Astrocyte (in vitro differentiated cells and primary cell): ENCODE measurements at regions not wholly inside any gene's neighbourhood (a gene's known extent, or its start where the extent isn't known, plus 50 kb on each side); places are given as distances from the start of the nearest gene placed in this dataset.
A peak's percentile ranks its signal among the peaks of the same experiment; 100 is the strongest.

ENCODE experiments used
- DNase-seq: peaks from one replicate; pipeline ENCODE4 v3.0.0-alpha.2; 2010; ENCODE audit warnings: low read depth
- FAIRE-seq: peaks from 2 replicates; lab custom pipeline; 2011; peaks lifted over from hg19 to GRCh38; lab: Jason Lieb, UNC
- H2AFZ ChIP-seq: 2 replicates; pipeline ENCODE4 v1.6.0; 2012; ENCODE audit warnings: low read depth, low read length, inconsistent platforms
- H3K27ac ChIP-seq: 2 replicates; pipeline ENCODE4 v1.5.1; 2011; ENCODE audit warnings: low read depth, low read length, inconsistent platforms
- H3K27me3 ChIP-seq: 2 replicates; pipeline ENCODE4 v1.6.0; 2011; ENCODE audit warnings: low read length, inconsistent platforms; ENCODE audit not compliant: insufficient read depth
- H3K36me3 ChIP-seq: 2 replicates; pipeline ENCODE4 v1.5.1; 2011; ENCODE audit warnings: low read length, inconsistent platforms; ENCODE audit not compliant: insufficient read depth
- H3K4me1 ChIP-seq: 2 replicates; pipeline ENCODE4 v1.5.1; 2011; ENCODE audit warnings: low read length, inconsistent platforms; ENCODE audit not compliant: insufficient read depth
- H3K4me2 ChIP-seq: 2 replicates; pipeline ENCODE4 v1.6.0; 2012; ENCODE audit warnings: low read length, inconsistent platforms
- H3K4me3 ChIP-seq: 2 replicates; pipeline ENCODE4 v1.5.1; 2011; ENCODE audit warnings: low read depth, mild to moderate bottlenecking, low read length, inconsistent platforms; ENCODE audit not compliant: insufficient read depth
- H3K79me2 ChIP-seq: 2 replicates; pipeline ENCODE4 v1.6.0; 2012; ENCODE audit warnings: mild to moderate bottlenecking, low read length, inconsistent platforms; ENCODE audit not compliant: insufficient read depth
- H3K9ac ChIP-seq: 2 replicates; pipeline ENCODE4 v1.6.0; 2012; ENCODE audit warnings: mild to moderate bottlenecking, low read length, inconsistent platforms
- H3K9me3 ChIP-seq: 2 replicates; pipeline ENCODE4 v1.5.1; 2012; ENCODE audit warnings: low read depth, mild to moderate bottlenecking, low read length, inconsistent platforms; ENCODE audit not compliant: insufficient read depth
- H4K20me1 ChIP-seq: 2 replicates; pipeline ENCODE4 v1.6.0; 2012; ENCODE audit warnings: low read length, inconsistent platforms; ENCODE audit not compliant: insufficient read depth
- H3K27ac Mint-ChIP-seq: one replicate; pipeline ENCODE4 v1.8.0; 2021; ENCODE audit warnings: mild to moderate bottlenecking, mixed read lengths; ENCODE audit not compliant: unreplicated experiment
- H3K27me3 Mint-ChIP-seq: one replicate; pipeline ENCODE4 v1.8.0; 2021; ENCODE audit warnings: low read depth, mixed read lengths; ENCODE audit not compliant: unreplicated experiment
- H3K36me3 Mint-ChIP-seq: one replicate; pipeline ENCODE4 v1.8.0; 2021; ENCODE audit warnings: low read depth, mixed read lengths; ENCODE audit not compliant: unreplicated experiment
- H3K4me1 Mint-ChIP-seq: one replicate; pipeline ENCODE4 v1.8.0; 2021; ENCODE audit warnings: low read depth, mixed read lengths; ENCODE audit not compliant: unreplicated experiment
- H3K4me3 Mint-ChIP-seq: one replicate; pipeline ENCODE4 v1.8.0; 2021; ENCODE audit warnings: mild to moderate bottlenecking, moderate library complexity, mixed read lengths; ENCODE audit not compliant: unreplicated experiment
- H3K9me3 Mint-ChIP-seq: one replicate; pipeline ENCODE4 v1.8.0; 2021; ENCODE audit warnings: mild to moderate bottlenecking, mixed read lengths; ENCODE audit not compliant: unreplicated experiment
- EZH2 ChIP-seq: IDR thresholded peaks from 2 replicates; pipeline ENCODE4 v1.6.1; 2012; ENCODE audit warnings: mild to moderate bottlenecking, low read length, inconsistent platforms; ENCODE audit not compliant: insufficient read depth
- TF ChIP-seq, protein P1 (sequence below): IDR thresholded peaks from 2 replicates; pipeline ENCODE4 v1.5.1; 2011; ENCODE audit warnings: low read depth, mild to moderate bottlenecking, inconsistent platforms, low read length, moderate library complexity; ENCODE audit not compliant: insufficient read depth

DNA sequence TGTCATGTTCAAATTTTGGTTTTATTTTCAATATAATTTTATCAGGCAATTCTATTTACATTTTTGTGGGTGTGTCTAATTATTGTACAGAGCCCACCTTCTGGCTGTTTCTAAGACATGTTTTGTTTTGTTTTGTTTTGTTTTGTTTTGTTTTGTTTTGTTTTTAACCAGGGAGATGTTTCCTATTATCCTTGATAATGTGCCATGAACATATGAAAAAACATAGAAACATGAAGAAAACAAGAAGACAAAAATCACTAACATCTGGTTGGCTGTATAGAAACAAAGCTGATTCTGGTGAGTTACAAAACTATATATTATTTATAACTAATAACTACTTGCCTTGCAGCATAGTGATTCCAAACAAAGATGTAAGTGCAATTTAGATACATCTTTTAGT lies 128.1 kb upstream of the TRPC4 start:
- H3K36me3 Mint-ChIP-seq = no peaks in the 10 kb centered on the region
- H3K9ac ChIP-seq = no peak overlapping the region
- peaks cover 2% of the 10 kb centered on the region for H3K4me1 Mint-ChIP-seq
- no peak overlapping the region for H2AFZ ChIP-seq
- no peaks in the 10 kb centered on the region for H4K20me1 ChIP-seq
- no peaks in the 10 kb centered on the region for H3K9me3 Mint-ChIP-seq
- no peak for FAIRE-seq
- no peaks in the 10 kb centered on the region for H3K79me2 ChIP-seq
- no peaks in the 10 kb centered on the region for H3K9me3 ChIP-seq
- H3K27me3 Mint-ChIP-seq = no peaks in the 10 kb centered on the region
- DNase-seq = no peak
- no peak overlapping the region for H3K4me3 Mint-ChIP-seq
- no peak overlapping the region for H3K27ac Mint-ChIP-seq
- H3K36me3 ChIP-seq = no peaks in the 10 kb centered on the region
- H3K4me1 ChIP-seq = no peaks in the 10 kb centered on the region
- no peak overlapping the region for H3K4me3 ChIP-seq
- no peak overlapping the region for H3K27ac ChIP-seq
- no peak for TF ChIP-seq EZH2
- TF ChIP-seq, protein P1, sequence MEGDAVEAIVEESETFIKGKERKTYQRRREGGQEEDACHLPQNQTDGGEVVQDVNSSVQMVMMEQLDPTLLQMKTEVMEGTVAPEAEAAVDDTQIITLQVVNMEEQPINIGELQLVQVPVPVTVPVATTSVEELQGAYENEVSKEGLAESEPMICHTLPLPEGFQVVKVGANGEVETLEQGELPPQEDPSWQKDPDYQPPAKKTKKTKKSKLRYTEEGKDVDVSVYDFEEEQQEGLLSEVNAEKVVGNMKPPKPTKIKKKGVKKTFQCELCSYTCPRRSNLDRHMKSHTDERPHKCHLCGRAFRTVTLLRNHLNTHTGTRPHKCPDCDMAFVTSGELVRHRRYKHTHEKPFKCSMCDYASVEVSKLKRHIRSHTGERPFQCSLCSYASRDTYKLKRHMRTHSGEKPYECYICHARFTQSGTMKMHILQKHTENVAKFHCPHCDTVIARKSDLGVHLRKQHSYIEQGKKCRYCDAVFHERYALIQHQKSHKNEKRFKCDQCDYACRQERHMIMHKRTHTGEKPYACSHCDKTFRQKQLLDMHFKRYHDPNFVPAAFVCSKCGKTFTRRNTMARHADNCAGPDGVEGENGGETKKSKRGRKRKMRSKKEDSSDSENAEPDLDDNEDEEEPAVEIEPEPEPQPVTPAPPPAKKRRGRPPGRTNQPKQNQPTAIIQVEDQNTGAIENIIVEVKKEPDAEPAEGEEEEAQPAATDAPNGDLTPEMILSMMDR = no peak
- H3K4me2 ChIP-seq = no peak overlapping the region
- H3K27me3 ChIP-seq = no peaks in the 10 kb centered on the region

DNA sequence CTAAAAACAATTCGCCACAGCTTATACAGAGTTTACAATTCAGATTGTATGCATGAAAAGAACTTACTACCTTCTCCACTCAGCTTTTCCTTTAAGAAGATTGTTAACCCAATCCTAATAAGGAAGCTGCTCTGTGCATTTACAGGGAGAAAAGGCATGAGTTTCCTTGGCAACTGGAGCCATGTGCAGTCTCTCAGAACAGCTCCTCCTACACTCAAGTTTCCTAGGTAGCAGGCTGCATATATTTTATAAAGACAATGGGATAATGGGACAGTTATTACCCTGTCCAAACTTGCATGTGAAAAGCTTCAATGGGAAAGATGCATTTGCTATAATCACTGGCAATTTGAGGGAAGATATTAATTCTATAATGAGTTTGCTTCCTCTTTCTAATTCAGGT lies 125.5 kb upstream of the TRPC4 start:
- FAIRE-seq (no peak), DNase-seq (peak; percentile 16)
- Mint-ChIP-seq H3K4me3 (no peak overlapping the region), H3K4me1 (peaks cover 2% of the 10 kb centered on the region), H3K27ac (no peak overlapping the region), H3K27me3 (no peaks in the 10 kb centered on the region), H3K9me3 (no peaks in the 10 kb centered on the region), H3K36me3 (no peaks in the 10 kb centered on the region)
- H3K9ac ChIP-seq = no peak overlapping the region
- H3K27ac ChIP-seq = no peak overlapping the region
- no peaks in the 10 kb centered on the region for H3K4me1 ChIP-seq
- H3K4me2 ChIP-seq = no peak overlapping the region
- TF ChIP-seq, protein P1 = no peak
- no peak for TF ChIP-seq EZH2
- H2AFZ ChIP-seq = no peak overlapping the region
- no peaks in the 10 kb centered on the region for H3K36me3 ChIP-seq
- no peak overlapping the region for H3K4me3 ChIP-seq
- H3K79me2 ChIP-seq = no peaks in the 10 kb centered on the region
- H4K20me1 ChIP-seq = no peaks in the 10 kb centered on the region
- no peaks in the 10 kb centered on the region for H3K27me3 ChIP-seq
- no peaks in the 10 kb centered on the region for H3K9me3 ChIP-seq

DNA sequence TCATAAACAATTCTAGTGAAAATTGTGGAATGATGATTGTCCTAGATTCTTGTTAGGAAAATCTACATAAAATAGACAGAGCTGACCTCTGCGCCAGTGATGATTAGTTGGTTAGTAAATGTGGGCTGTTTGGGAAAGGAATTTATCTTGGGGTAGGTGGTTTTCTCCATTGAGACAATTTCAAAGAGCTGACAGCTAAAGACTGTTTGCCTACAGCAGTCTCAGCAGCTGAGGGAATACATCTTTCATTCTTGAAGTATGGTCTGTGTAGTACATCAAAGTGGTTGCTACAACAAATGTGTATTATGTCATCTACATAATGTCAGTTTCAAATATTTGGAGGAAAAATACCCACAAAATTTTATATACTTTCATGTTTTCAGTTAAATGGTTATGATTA lies 117.2 kb upstream of the TRPC4 start:
- Histone ChIP-seq H3K9ac (no peak overlapping the region), H3K79me2 (no peaks in the 10 kb centered on the region), H3K36me3 (no peaks in the 10 kb centered on the region), H3K4me3 (no peak overlapping the region), H3K27ac (no peak overlapping the region), H3K4me1 (no peaks in the 10 kb centered on the region), H3K9me3 (no peaks in the 10 kb centered on the region), H4K20me1 (no peaks in the 10 kb centered on the region), H3K4me2 (no peak overlapping the region), H3K27me3 (no peaks in the 10 kb centered on the region), H2AFZ (no peak overlapping the region)
- Mint-ChIP-seq H3K36me3 (no peaks in the 10 kb centered on the region), H3K27ac (no peak overlapping the region), H3K4me3 (no peak overlapping the region), H3K4me1 (peaks cover 2% of the 10 kb centered on the region), H3K27me3 (no peaks in the 10 kb centered on the region), H3K9me3 (no peaks in the 10 kb centered on the region)
- TF ChIP-seq EZH2 = no peak
- TF ChIP-seq, protein P1 = no peak
- FAIRE-seq = no peak
- no peak for DNase-seq
